HUES48 (cell line): ENCODE measurements at regions not wholly inside any gene's neighbourhood (a gene's known extent, or its start where the extent isn't known, plus 50 kb on each side); places are given as distances from the start of the nearest gene placed in this dataset.

ENCODE experiments used
- H3K27ac ChIP-seq: one replicate; pipeline ENCODE4 v1.7.0; 2013; ENCODE audit warnings: low read depth, low read length, inconsistent platforms
- H3K27me3 ChIP-seq: 2 replicates; pipeline ENCODE4 v1.6.1; 2013; ENCODE audit warnings: mild to moderate bottlenecking, low read length; ENCODE audit not compliant: control insufficient read depth, insufficient read depth
- H3K36me3 ChIP-seq: 2 replicates; pipeline ENCODE4 v1.6.1; 2013; ENCODE audit warnings: low read length; ENCODE audit not compliant: control insufficient read depth, insufficient read depth
- H3K4me1 ChIP-seq: 2 replicates; pipeline ENCODE4 v1.6.1; 2013; ENCODE audit warnings: mild to moderate bottlenecking, low read length; ENCODE audit not compliant: control insufficient read depth, insufficient read depth
- H3K4me3 ChIP-seq: 2 replicates; pipeline ENCODE4 v1.5.1; 2013; ENCODE audit warnings: mild to moderate bottlenecking, low read depth, low read length
- H3K9ac ChIP-seq: 2 replicates; pipeline ENCODE4 v1.6.1; 2013; ENCODE audit warnings: mild to moderate bottlenecking, low read depth, low read length, moderate library complexity
- H3K9me3 ChIP-seq: 2 replicates; pipeline ENCODE4 v1.6.1; 2013; ENCODE audit warnings: low read length; ENCODE audit not compliant: control insufficient read depth, insufficient read depth

DNA sequence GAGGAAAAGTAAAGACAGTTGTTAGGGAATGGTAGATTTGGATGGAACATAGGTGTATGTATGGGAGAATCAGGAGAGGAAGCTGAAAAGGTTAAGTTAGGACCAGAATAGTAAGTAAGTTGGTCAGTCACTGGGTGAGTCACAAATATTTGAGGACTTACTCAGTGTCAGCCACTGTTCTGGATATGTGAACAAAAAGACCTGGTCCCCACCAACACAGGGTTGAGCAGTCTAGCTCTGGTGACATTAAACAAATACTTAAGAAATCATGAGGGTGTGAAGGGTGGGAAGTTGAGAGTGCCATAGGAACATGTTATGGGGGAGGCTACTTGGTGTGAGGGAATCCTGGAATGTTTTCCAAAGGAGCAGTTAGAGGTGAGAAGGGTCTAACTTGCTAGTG is 246.9 kb downstream of the PTEN start:
- H3K4me1 ChIP-seq, result peaks cover 4% of the 10 kb centered on the region; the same call in 1 of the 2 replicates
- H3K9ac ChIP-seq, result no peak overlapping the region
- H3K27ac ChIP-seq, result no peak overlapping the region
- H3K9me3 ChIP-seq, result no peaks in the 10 kb centered on the region
- H3K27me3 ChIP-seq, result no peaks in the 10 kb centered on the region
- H3K4me3 ChIP-seq, result no peak overlapping the region
- no peaks in the 10 kb centered on the region for H3K36me3 ChIP-seq

DNA sequence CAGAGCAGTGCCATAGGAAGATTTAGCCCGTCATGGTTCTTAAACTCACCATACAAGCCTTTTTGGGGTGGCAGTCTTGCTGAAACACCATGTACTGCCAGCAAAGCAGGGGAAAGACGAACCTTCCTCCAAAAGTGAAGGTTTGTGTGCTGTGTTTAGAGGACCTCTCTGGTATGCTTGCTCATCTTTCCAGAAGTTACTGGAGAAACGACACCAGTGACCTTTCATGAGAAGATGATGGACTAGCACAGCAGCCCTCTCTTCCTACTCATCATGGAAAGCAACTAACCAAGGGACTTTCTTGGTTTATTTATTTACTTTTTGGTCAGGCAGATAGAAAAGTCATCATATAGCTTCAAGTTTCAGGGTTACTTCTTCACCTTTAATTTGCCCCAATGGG is 247.4 kb downstream of the PTEN start:
- Histone ChIP-seq H3K36me3 (no peaks in the 10 kb centered on the region), H3K9ac (no peak overlapping the region), H3K4me1 (peaks cover 4% of the 10 kb centered on the region; the same call in 1 of the 2 replicates), H3K27ac (no peak overlapping the region), H3K27me3 (no peaks in the 10 kb centered on the region), H3K4me3 (no peak overlapping the region), H3K9me3 (no peaks in the 10 kb centered on the region)

DNA sequence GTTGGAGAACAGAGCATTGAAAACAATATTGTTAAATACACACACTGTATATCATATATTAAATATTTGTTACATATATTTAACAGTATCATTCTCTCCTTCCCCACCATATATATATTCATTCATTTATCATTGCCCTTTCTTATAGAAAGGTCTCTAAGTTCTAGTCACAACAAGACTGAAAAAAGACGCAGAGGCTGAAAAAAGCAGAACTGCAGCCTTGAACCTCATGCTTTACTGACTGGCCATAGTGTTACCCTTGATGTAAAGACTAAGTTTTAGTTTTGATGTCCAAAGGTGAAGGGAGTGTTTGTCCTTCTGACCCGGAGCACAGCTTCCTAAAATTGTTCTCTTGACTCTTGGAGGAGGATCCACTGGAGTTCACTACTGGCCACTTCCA is 247.9 kb downstream of the PTEN start:
- H3K9ac ChIP-seq, result no peak overlapping the region
- peaks cover 4% of the 10 kb centered on the region; the same call in 1 of the 2 replicates for H3K4me1 ChIP-seq
- H3K36me3 ChIP-seq, result no peaks in the 10 kb centered on the region

DNA sequence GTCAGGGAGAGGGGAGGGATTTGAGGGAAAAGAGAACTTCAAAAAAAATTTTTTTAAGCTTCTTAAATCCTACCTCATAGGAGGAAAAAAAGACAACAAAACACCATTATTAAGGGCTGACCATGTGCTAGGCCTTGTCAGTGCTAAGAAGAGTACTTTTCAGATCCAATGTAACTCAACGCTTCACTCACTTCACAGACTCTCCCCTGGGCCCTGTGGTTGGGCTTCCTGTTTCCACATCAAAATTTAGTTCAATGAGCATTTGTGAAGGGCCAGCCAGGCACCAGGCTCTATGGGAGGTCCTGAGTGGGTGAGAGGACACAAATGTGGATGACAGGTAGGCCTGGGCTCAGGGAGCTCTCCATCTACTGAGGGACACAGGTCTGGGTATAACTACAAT is 249.8 kb downstream of the PTEN start:
- peaks cover 12% of the 10 kb centered on the region for H3K4me1 ChIP-seq
- H3K27ac ChIP-seq, result no peak overlapping the region

More for the DNA sequence above, 247.9 kb downstream of the PTEN start:
- Histone ChIP-seq H3K4me3 (no peak overlapping the region), H3K27ac (no peak overlapping the region), H3K9me3 (no peaks in the 10 kb centered on the region), H3K27me3 (no peaks in the 10 kb centered on the region)

DNA sequence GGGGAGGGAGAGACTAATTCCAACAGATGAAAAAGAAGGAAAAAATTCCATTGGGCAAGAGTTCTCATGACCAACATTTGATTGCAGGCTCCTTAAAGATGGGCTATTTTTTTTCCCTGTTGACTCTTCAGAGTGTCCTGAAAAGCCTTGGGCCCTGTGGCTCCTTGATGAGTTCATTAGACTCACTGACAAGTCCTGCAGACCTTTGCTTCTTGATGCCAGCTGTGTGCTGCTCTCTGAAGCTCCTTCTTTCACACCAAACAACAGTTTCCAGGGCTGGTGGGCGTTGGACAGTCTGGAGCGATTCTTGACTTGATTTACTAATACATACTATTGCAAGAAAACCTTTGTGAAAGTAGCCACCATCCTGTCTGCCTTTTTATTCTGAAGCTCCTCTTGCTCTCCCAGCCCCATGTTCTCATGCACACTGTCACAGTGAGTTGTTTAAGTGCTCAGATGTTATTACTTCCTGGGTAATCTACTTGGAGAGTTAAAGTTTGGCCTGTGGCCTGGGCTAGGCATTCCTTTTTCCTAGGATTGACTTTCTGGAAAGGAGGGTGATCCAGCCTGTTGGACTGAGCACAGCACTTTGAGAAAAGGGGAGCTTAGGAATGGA is 250.3 kb downstream of the PTEN start:
- H3K9me3 ChIP-seq, result no peaks in the 10 kb centered on the region
- no peak overlapping the region for H3K9ac ChIP-seq
- no peak overlapping the region for H3K4me3 ChIP-seq
- H3K27me3 ChIP-seq, result no peaks in the 10 kb centered on the region
- H3K27ac ChIP-seq, result no peak overlapping the region
- no peaks in the 10 kb centered on the region for H3K36me3 ChIP-seq
- peaks cover 12% of the 10 kb centered on the region for H3K4me1 ChIP-seq

More for the DNA sequence above, 249.8 kb downstream of the PTEN start:
- Histone ChIP-seq H3K36me3 (no peaks in the 10 kb centered on the region), H3K9ac (no peak overlapping the region), H3K27me3 (no peaks in the 10 kb centered on the region), H3K4me3 (no peak overlapping the region), H3K9me3 (no peaks in the 10 kb centered on the region)

DNA sequence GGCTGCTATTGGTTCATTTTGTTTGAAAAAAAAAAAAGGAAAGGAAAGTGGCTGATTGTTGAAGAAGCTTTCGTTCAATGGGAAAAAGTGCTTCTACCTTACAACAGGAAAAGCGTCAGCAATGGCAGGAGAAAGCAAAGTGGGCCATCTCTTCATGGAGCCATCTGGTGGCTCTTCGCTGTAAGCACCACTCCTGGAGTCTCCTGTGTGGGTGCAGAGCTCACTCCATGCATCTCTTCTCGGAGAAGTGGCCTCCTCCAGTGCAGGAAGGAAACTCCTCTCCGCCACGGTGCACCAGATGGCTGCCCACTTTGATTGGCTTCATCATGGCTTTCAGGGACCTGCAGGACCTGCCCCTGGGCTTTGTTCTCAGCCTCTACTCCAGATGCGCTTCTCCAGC is 250.9 kb downstream of the PTEN start:
- peaks cover 16% of the 10 kb centered on the region for H3K4me1 ChIP-seq
- H3K27ac ChIP-seq, result no peak overlapping the region
- no peaks in the 10 kb centered on the region for H3K36me3 ChIP-seq
- no peaks in the 10 kb centered on the region for H3K9me3 ChIP-seq
- no peak overlapping the region for H3K9ac ChIP-seq
- no peaks in the 10 kb centered on the region for H3K27me3 ChIP-seq
- H3K4me3 ChIP-seq, result no peak overlapping the region

DNA sequence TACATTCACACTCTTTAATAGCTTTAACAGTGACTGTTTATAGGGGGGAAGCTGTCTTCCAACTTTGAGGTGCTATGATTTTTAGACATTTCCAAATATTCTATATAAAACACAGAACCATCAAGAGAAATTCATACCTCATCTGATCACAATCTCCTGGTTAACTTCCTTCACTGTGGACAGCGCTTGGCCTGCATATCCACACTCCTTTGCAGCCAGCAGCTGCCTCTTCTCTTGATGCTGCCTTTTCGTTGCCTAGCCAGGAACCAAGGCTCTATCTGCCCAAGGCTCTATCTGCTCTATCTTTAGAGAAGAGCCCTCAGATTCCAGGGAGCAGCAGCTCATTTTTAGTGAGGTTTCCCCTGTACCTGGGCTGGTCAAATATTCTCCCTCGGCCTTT is 252.0 kb downstream of the PTEN start:
- Histone ChIP-seq H3K27ac (no peak overlapping the region), H3K4me3 (no peak overlapping the region), H3K36me3 (no peaks in the 10 kb centered on the region), H3K9me3 (no peaks in the 10 kb centered on the region), H3K4me1 (peaks cover 17% of the 10 kb centered on the region), H3K9ac (no peak overlapping the region), H3K27me3 (no peaks in the 10 kb centered on the region)

DNA sequence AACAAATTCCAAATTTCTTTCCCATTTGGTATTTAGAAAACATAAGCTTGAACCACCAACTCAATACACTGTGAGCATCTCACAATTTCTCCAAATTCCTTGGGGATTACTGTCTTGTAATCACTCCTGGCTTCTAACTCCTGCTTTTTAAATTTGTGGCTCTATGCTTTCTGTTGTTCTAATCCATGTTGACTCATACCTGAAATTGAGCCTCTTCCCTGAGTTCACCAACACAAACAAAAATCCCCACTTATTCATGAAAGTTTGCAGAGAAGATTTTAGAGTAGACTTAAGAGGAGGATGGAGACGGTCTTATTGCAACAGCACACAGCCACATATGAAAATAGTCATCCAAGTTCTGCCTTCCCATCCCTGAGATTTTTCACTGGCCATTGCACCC is 252.5 kb downstream of the PTEN start:
- Histone ChIP-seq H3K4me1 (peaks cover 17% of the 10 kb centered on the region), H3K27ac (no peak overlapping the region), H3K36me3 (no peaks in the 10 kb centered on the region), H3K27me3 (no peaks in the 10 kb centered on the region), H3K9me3 (no peaks in the 10 kb centered on the region), H3K4me3 (no peak overlapping the region), H3K9ac (no peak overlapping the region)

DNA sequence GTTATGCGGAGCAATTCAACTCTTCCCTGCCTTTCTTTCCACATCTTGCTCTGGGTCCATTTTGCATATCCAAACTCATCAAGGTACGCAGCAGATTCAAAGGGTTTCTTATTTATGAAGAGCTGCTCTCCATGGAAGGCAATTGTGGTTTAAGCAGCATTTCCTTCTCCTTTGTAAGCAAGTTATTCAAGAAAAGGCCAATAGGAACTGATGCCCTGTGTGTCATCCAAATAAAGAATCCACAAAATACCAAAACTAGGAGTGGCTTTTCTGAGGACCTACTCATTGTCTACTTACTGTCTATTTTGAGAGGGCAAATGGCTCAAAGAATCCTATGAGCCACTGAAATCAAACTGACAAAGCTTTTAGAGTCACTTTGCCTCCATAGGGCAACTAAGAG is 253.1 kb downstream of the PTEN start:
- no peaks in the 10 kb centered on the region for H3K9me3 ChIP-seq
- H3K4me3 ChIP-seq, result no peak overlapping the region
- H3K4me1 ChIP-seq, result peaks cover 17% of the 10 kb centered on the region
- H3K27me3 ChIP-seq, result no peaks in the 10 kb centered on the region
- H3K27ac ChIP-seq, result no peak overlapping the region
- H3K9ac ChIP-seq, result no peak overlapping the region
- H3K36me3 ChIP-seq, result no peaks in the 10 kb centered on the region

DNA sequence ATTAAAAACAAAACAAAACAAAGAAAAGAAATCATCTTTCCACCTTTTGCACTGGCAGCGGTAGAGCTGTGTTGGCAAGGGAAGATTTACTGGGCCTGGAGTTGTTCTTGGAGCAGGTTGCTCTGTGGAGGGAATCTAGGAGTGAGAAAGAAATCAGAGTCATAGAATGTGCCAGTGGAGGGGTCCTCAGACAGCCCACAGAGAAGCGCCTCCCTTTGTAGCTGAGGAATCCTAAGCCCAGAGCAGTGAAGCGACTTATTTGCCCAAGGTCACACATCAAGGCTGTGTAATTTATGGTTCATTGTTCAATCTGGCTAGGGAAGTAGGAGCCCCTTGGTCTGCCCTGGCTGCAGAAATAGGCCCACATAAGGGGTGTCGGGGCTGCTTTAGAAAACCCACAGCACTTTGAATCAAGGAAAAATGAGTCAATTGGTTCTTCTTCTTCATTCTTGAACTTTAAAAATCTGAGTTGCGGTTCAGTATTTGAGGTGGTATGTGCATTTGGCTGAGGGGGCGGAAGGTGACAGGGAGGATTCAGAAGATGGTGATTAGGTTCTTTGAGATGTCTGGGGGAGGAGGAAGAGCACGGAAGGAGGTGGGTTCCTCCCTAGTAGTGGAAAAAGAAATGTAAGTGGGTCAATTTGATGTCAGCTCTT is 253.7 kb downstream of the PTEN start:
- H3K4me1 ChIP-seq, result peaks cover 17% of the 10 kb centered on the region
- H3K36me3 ChIP-seq, result no peaks in the 10 kb centered on the region
- H3K9ac ChIP-seq, result no peak overlapping the region
- no peaks in the 10 kb centered on the region for H3K9me3 ChIP-seq
- H3K4me3 ChIP-seq, result no peak overlapping the region
- no peaks in the 10 kb centered on the region for H3K27me3 ChIP-seq
- no peak overlapping the region for H3K27ac ChIP-seq

DNA sequence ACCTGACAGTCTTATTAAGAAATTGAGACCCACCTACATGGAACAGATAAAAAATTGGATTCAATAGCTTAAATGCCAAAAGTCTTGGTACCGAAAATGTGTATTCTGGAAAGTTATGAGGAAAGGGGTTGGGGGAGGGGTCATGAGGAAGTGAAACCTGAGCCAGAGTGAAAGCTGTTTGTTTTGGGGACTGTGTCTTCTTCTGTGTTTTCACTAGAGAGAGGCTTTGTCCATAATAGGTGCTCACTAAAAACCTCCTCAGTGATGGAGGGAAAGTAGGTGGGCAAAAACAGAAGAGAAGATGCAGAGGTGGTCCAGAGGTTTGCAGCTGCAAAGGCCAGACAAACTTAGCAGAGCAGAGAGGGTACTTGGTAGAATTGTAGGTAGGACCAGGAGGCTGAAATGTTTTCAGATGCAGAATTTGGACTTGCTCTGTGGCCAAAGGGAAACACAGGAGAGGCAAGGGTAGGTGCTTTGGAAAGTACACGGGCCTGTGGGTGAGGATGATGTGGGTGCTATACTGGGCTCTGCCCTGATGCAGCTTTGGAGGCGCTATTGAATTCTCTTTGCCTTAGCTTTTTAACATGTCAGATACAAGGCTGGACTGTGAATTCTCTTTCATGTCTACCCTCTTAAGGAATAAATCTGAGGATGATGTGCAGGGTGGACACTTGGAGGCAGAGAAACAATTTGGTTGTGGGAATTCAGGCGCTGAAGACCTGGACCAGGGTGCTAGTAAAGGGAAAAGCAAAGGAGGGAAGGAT is 254.6 kb downstream of the PTEN start:
- Histone ChIP-seq H3K4me1 (peaks cover 17% of the 10 kb centered on the region), H3K36me3 (no peaks in the 10 kb centered on the region), H3K27ac (no peak overlapping the region), H3K9me3 (no peaks in the 10 kb centered on the region), H3K9ac (no peak overlapping the region), H3K27me3 (no peaks in the 10 kb centered on the region), H3K4me3 (no peak overlapping the region)
